HepG2 (cell line): ENCODE measurements at regions not wholly inside any gene's neighbourhood (a gene's known extent, or its start where the extent isn't known, plus 50 kb on each side); places are given as distances from the start of the nearest gene placed in this dataset.

ENCODE experiments used
- CREB1 ChIP-seq, 2 experiments: fragments of 450-650 bp in 1 of 2; IDR thresholded peaks; 2 replicates each; pipeline ENCODE4 v1.6.1; 2016 to 2017; ENCODE audit warnings: control low read depth in 1 of 2, mild to moderate bottlenecking in 1 of 2, missing compliant biosample characterization in 1 of 2, missing genetic modification characterization in 1 of 2
- MEF2D ChIP-seq: sonication (generic); formaldehyde crosslinking; IDR thresholded peaks from 2 replicates; pipeline ENCODE4 v1.5.1; 2020; ENCODE audit warnings: mild to moderate bottlenecking, missing genetic modification reagents
- NR2F6 ChIP-seq, 2 experiments: IDR thresholded peaks; 2 replicates each; pipeline ENCODE4 v1.6.1; 2016; ENCODE audit warnings: antibody characterized with exemption in 1 of 2, mild to moderate bottlenecking in 1 of 2
- RARA ChIP-seq: IDR thresholded peaks from 2 replicates; pipeline ENCODE4 v1.6.1; 2016; ENCODE audit warnings: missing genetic modification reagents, missing compliant biosample characterization
- RORA ChIP-seq: sonication (generic); formaldehyde crosslinking; IDR thresholded peaks from 2 replicates; pipeline ENCODE4 v1.5.0; 2020; ENCODE audit warnings: mild to moderate bottlenecking, missing genetic modification reagents, moderate library complexity
- SIX1 ChIP-seq: sonication (generic); formaldehyde crosslinking; IDR thresholded peaks from 2 replicates; pipeline ENCODE4 v1.4.0; 2020; ENCODE audit warnings: missing genetic modification reagents, borderline replicate concordance
- TFAP4 ChIP-seq: sonication (generic); IDR thresholded peaks from 2 replicates; pipeline ENCODE4 v1.6.1; 2016; ENCODE audit warnings: low read depth, borderline replicate concordance
- U2AF1 ChIP-seq: fragments of 200-400 bp; formaldehyde crosslinking; optimal IDR thresholded peaks from 2 replicates; pipeline ENCODE3; 2017; ENCODE audit warnings: mild to moderate bottlenecking, low read depth, low read length
- YEATS2 ChIP-seq: sonication (generic); formaldehyde crosslinking; IDR thresholded peaks from 2 replicates; pipeline ENCODE4 v1.4.0; 2020; ENCODE audit warnings: missing genetic modification reagents, borderline replicate concordance
- ZBTB1 ChIP-seq: sonication (generic); formaldehyde crosslinking; IDR thresholded peaks from 2 replicates; pipeline ENCODE4 v1.4.0; 2020; ENCODE audit warnings: missing genetic modification reagents, borderline replicate concordance
- ZBTB14 ChIP-seq: sonication (generic); formaldehyde crosslinking; IDR thresholded peaks from 2 replicates; pipeline ENCODE4 v1.4.0; 2020; ENCODE audit warnings: missing genetic modification reagents
- ZC3H4 ChIP-seq: sonication (generic); formaldehyde crosslinking; IDR thresholded peaks from 2 replicates; pipeline ENCODE4 v1.4.0; 2020; ENCODE audit warnings: missing genetic modification reagents, borderline replicate concordance
- ZFP91 ChIP-seq: sonication (generic); formaldehyde crosslinking; IDR thresholded peaks from 2 replicates; pipeline ENCODE4 v1.9.0; 2022; ENCODE audit warnings: missing genetic modification reagents, mild to moderate bottlenecking, borderline replicate concordance
- ZKSCAN5 ChIP-seq: sonication (generic); formaldehyde crosslinking; IDR thresholded peaks from 2 replicates; pipeline ENCODE4 v1.5.1; 2020; ENCODE audit warnings: mild to moderate bottlenecking, missing genetic modification reagents
- ZNF143 ChIP-seq: sonication (generic); formaldehyde crosslinking; IDR thresholded peaks from 2 replicates; pipeline ENCODE4 v1.4.0; 2020; ENCODE audit warnings: missing genetic modification reagents
- ZNF160 ChIP-seq: sonication (generic); formaldehyde crosslinking; IDR thresholded peaks from 2 replicates; pipeline ENCODE4 v1.8.0; 2022; ENCODE audit warnings: mild to moderate bottlenecking, inconsistent platforms, missing genetic modification reagents
- ZNF251 ChIP-seq: sonication (generic); formaldehyde crosslinking; IDR thresholded peaks from 2 replicates; pipeline ENCODE4 v1.9.0; 2021; ENCODE audit warnings: mild to moderate bottlenecking, missing genetic modification reagents
- ZNF367 ChIP-seq: sonication (generic); formaldehyde crosslinking; IDR thresholded peaks from 2 replicates; pipeline ENCODE4 v1.4.0; 2020; ENCODE audit warnings: missing genetic modification reagents, borderline replicate concordance
- ZNF550 ChIP-seq: sonication (generic); formaldehyde crosslinking; IDR thresholded peaks from 2 replicates; pipeline ENCODE4 v1.4.0; 2020; ENCODE audit warnings: mild to moderate bottlenecking, missing genetic modification reagents, borderline replicate concordance
- ZNF784 ChIP-seq: sonication (generic); formaldehyde crosslinking; IDR thresholded peaks from 2 replicates; pipeline ENCODE4 v1.5.1; 2020; ENCODE audit warnings: missing genetic modification reagents, mild to moderate bottlenecking, borderline replicate concordance
- ZSCAN25 ChIP-seq: sonication (generic); formaldehyde crosslinking; IDR thresholded peaks from 2 replicates; pipeline ENCODE4 v1.8.0; 2022; ENCODE audit warnings: mild to moderate bottlenecking, missing genetic modification reagents
- TF ChIP-seq, protein P1 (sequence below): sonication (generic); formaldehyde crosslinking; IDR thresholded peaks from 2 replicates; pipeline ENCODE4 v1.8.0; 2022; ENCODE audit warnings: missing genetic modification reagents, mild to moderate bottlenecking, borderline replicate concordance
- TF ChIP-seq, protein P2 (sequence below): IDR thresholded peaks from 2 replicates; pipeline ENCODE4 v1.6.1; 2016

GRCh38 chr2:8534729-8535468 lies 147.0 kb upstream of the ID2 start (continued):
- TF ChIP-seq ZNF251 (CRISPR knock-in tag) = no peak
- no peak for TF ChIP-seq NR2F6 (IDR thresholded peaks at IDR 0.05)
- TF ChIP-seq NR2F6 (CRISPR knock-in tag; IDR thresholded peaks at IDR 0.05) = peak; percentile 27; the same call in 1 of the 2 replicates
- TF ChIP-seq, protein P1, sequence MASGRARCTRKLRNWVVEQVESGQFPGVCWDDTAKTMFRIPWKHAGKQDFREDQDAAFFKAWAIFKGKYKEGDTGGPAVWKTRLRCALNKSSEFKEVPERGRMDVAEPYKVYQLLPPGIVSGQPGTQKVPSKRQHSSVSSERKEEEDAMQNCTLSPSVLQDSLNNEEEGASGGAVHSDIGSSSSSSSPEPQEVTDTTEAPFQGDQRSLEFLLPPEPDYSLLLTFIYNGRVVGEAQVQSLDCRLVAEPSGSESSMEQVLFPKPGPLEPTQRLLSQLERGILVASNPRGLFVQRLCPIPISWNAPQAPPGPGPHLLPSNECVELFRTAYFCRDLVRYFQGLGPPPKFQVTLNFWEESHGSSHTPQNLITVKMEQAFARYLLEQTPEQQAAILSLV (CRISPR knock-in tag) = no peak
- no peak for TF ChIP-seq ZNF367
- TF ChIP-seq TFAP4 = no peak
- TF ChIP-seq MEF2D = peak; percentile 49; the same call in 1 of the 2 replicates
- TF ChIP-seq ZSCAN25 = 0 out of 2 replicates have a peak, but pooled peaks have one; percentile 41
- TF ChIP-seq ZFP91 = peak; percentile 64; the same call in 1 of the 2 replicates
- TF ChIP-seq CREB1 (IDR thresholded peaks at IDR 0.05) = no peak
- no peak for TF ChIP-seq CREB1 (CRISPR knock-in tag; IDR thresholded peaks at IDR 0.05)
- TF ChIP-seq, protein P2, sequence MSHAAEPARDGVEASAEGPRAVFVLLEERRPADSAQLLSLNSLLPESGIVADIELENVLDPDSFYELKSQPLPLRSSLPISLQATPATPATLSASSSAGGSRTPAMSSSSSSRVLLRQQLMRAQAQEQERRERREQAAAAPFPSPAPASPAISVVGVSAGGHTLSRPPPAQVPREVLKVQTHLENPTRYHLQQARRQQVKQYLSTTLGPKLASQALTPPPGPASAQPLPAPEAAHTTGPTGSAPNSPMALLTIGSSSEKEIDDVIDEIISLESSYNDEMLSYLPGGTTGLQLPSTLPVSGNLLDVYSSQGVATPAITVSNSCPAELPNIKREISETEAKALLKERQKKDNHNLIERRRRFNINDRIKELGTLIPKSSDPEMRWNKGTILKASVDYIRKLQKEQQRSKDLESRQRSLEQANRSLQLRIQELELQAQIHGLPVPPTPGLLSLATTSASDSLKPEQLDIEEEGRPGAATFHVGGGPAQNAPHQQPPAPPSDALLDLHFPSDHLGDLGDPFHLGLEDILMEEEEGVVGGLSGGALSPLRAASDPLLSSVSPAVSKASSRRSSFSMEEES = 0 out of 2 replicates have a peak, but pooled peaks have one; percentile 7
- no peak for TF ChIP-seq SIX1
- TF ChIP-seq YEATS2 (CRISPR knock-in tag) = no peak
- no peak for TF ChIP-seq ZNF143 (CRISPR knock-in tag)
- no peak for TF ChIP-seq RORA (CRISPR knock-in tag)
- no peak for TF ChIP-seq ZBTB14 (CRISPR knock-in tag)
- TF ChIP-seq ZNF160 (CRISPR knock-in tag) = peak; percentile 26; the same call in 1 of the 2 replicates
- TF ChIP-seq RARA = no peak
- no peak for TF ChIP-seq ZNF550 (CRISPR knock-in tag)
- no peak for TF ChIP-seq ZC3H4
- TF ChIP-seq ZKSCAN5 (CRISPR knock-in tag) = no peak
- no peak for TF ChIP-seq ZNF784 (CRISPR knock-in tag)
- no peak for TF ChIP-seq ZBTB1 (CRISPR knock-in tag)
- TF ChIP-seq U2AF1 = no peak
